ENCODE measurements at regions not wholly inside any gene's neighbourhood (a gene's known extent, or its start where the extent isn't known, plus 50 kb on each side); places are given as distances from the start of the nearest gene placed in this dataset.
A peak's percentile ranks its signal among the peaks of the same experiment; 100 is the strongest.

DNA sequence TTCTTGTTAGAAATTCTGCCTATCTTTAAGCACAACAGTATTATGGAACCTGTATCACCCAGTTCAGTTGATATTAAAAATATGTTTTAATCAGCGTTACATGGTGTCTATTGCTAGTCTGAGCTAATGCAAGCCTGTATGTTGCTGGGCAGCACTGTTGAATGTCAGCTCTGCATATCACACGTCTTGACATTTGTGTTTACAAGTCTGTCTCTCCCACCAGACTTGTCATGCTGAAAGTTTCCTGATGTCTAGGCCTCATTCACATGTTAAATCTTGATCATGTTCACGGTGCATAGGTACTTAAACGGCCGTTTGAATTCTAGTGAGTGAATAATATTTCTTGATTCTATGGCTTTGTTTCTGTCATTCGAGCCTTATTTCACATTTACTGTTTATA is 385.0 kb downstream of the SOCS6 start:
- TF ChIP-seq, protein P1, sequence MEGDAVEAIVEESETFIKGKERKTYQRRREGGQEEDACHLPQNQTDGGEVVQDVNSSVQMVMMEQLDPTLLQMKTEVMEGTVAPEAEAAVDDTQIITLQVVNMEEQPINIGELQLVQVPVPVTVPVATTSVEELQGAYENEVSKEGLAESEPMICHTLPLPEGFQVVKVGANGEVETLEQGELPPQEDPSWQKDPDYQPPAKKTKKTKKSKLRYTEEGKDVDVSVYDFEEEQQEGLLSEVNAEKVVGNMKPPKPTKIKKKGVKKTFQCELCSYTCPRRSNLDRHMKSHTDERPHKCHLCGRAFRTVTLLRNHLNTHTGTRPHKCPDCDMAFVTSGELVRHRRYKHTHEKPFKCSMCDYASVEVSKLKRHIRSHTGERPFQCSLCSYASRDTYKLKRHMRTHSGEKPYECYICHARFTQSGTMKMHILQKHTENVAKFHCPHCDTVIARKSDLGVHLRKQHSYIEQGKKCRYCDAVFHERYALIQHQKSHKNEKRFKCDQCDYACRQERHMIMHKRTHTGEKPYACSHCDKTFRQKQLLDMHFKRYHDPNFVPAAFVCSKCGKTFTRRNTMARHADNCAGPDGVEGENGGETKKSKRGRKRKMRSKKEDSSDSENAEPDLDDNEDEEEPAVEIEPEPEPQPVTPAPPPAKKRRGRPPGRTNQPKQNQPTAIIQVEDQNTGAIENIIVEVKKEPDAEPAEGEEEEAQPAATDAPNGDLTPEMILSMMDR (conservative IDR thresholded peaks at IDR 0.05; ENCODE audit: control insufficient read depth, insufficient read depth, low read depth, low read length), result no peak
- H3K4me3 ChIP-seq (ENCODE audit: control insufficient read depth, low read depth, low read length), result no peak overlapping the region
- no peak for DNase-seq (ENCODE audit: low read depth)

DNA sequence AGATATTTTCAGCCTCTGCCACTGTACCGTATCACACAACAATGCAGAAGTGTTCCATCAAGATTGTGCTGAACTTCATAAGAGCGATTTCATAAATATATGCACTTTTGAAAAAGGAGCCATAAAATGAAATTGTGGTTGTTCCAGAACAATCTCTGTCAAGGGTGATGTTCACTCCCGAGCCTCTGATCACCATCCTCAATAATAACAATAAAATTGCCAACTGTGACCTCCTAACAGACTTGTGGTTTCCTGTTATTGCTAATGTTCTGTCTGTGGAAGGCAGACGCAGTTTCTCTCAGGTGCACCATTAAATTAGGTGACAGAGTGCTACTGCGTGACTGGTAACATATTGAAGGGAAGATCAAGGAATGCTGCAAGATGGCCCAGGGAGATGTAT is 383.7 kb downstream of the SOCS6 start:
- no peak for DNase-seq (ENCODE audit: low read depth)
- no peak overlapping the region for H3K4me3 ChIP-seq (ENCODE audit: control insufficient read depth, low read depth, low read length)
- TF ChIP-seq, protein P1 (conservative IDR thresholded peaks at IDR 0.05; ENCODE audit: control insufficient read depth, insufficient read depth, low read depth, low read length), result no peak

DNA sequence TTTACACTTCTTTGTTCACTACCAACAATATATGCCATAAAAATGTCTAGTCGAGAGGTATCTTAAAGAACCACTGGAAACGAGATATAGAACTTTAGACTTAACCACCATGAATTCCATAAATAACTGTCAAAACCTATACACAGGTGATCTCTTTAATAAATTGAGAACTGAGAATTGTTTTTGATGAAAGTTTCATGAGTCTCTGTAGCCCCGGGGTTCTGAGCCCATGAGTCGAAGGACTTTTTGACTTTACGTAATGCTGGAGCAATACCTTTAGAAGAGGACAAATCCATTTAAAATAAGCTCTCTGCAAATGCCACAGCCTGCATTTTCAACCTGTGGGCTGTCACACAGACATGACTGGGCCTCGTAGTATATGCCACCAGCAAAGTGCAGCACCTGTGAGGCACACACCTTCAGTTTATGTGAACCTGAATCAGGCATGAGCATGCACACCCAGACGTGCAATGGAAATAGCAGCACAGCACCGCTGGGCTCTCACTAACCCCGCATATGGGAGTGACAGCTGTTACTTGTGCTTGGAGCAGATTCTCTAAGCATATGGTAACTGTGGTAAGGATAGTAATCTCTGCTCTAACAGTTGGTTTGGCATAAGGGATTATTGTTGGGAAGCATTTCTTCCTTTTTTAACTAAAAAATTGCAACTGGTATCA is 383.2 kb downstream of the SOCS6 start:
- no peak for DNase-seq (ENCODE audit: low read depth)
- no peak overlapping the region for H3K4me3 ChIP-seq (ENCODE audit: control insufficient read depth, low read depth, low read length)
- TF ChIP-seq, protein P1 (conservative IDR thresholded peaks at IDR 0.05; ENCODE audit: control insufficient read depth, insufficient read depth, low read depth, low read length), result no peak

DNA sequence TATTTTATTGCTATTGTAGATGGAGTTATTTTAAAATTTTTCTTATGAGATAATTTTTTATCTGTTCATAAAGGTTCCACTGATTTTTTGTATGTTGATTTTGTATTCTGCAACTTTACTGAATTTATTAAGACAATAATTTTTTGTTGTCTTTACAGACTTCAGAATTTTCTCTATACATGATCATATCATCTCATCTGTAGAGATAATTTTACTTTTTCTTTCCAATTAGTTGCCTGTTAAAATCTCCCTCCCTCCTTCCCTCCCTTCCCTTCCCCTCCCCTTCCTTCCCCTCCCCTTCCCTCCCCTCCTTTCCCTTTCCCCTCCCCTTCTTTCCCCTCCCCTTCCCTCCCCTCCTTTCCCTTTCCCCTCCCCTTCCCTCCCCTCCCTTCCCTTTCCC is 378.1 kb downstream of the SOCS6 start:
- TF ChIP-seq, protein P1 (conservative IDR thresholded peaks at IDR 0.05; ENCODE audit: control insufficient read depth, insufficient read depth, low read depth, low read length), result no peak
- H3K4me3 ChIP-seq (ENCODE audit: control insufficient read depth, low read depth, low read length), result no peak overlapping the region
- no peak for DNase-seq (ENCODE audit: low read depth)

DNA sequence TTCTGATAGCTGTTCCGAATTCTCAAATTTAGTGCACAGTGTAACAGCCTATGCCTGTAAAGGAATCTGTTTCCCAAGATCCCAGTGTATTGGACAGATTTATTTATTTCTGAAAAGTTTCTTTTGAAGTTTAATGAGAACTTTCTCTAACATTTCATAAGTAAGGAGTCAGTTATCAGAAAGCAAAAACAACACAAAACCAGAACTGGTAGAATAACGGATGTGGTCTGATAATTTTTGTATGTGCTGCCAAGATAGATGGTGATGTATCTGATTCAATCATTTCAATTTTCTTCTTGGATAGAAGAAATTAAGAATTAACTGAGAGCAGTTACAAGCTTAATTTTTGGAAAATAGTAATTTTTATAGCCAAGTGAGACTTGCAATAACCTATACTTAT is 374.3 kb downstream of the SOCS6 start:
- H3K4me3 ChIP-seq (ENCODE audit: control insufficient read depth, low read depth, low read length), result no peak overlapping the region
- DNase-seq (ENCODE audit: low read depth), result peak; percentile 4
- TF ChIP-seq, protein P1 (conservative IDR thresholded peaks at IDR 0.05; ENCODE audit: control insufficient read depth, insufficient read depth, low read depth, low read length), result no peak

DNA sequence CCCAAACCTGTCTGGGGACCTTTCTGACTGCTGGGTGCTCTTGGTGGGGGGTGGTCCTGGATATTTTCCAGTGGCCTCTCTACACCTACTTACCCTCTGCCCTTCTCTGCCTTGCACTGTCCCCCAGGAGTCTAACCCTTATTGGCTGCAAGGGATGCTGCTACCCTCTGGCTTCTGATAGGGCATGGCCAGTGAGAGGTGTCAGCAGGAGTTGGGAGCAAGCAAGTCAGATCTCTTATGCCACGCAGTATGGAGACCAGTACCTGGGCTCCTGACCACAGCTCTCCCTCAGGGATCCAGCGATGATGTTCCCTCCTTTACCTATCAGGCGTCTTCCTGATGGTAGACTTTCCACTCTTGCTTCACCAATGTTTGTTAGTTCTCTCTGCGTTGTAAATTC is 373.7 kb downstream of the SOCS6 start:
- DNase-seq (ENCODE audit: low read depth), result no peak
- H3K4me3 ChIP-seq (ENCODE audit: control insufficient read depth, low read depth, low read length), result no peak overlapping the region

More for the DNA sequence above, 373.7 kb downstream of the SOCS6 start:
- TF ChIP-seq, protein P1 (conservative IDR thresholded peaks at IDR 0.05; ENCODE audit: control insufficient read depth, insufficient read depth, low read depth, low read length), result no peak
